KMS-11 (cell line): ENCODE measurements at regions not wholly inside any gene's neighbourhood (a gene's known extent, or its start where the extent isn't known, plus 50 kb on each side); places are given as distances from the start of the nearest gene placed in this dataset.
"Not testable (repeated sequence)": the region's sequence is repeated elsewhere in the genome, so short reads cannot be mapped to it uniquely, and the experiment has no call there.

Experiments used
- H2AFZ ChIP-seq: fragments of 200-600 bp; sonication (generic); 2 replicates; pipeline ENCODE4 v1.6.1; 2016; ENCODE audit warnings: antibody characterized with exemption, mixed run types, low read depth
- H3K27ac ChIP-seq: fragments of 200-600 bp; sonication (generic); 2 replicates; pipeline ENCODE4 v1.6.1; 2016; ENCODE audit warnings: mild to moderate bottlenecking, mixed run types
- H3K27me3 ChIP-seq: fragments of 200-600 bp; sonication (generic); 2 replicates; pipeline ENCODE4 v1.6.1; 2017; ENCODE audit warnings: mild to moderate bottlenecking, low read depth, mixed run types, moderate library complexity; ENCODE audit not compliant: insufficient read depth
- H3K36me3 ChIP-seq: fragments of 200-600 bp; sonication (generic); 2 replicates; pipeline ENCODE4 v1.6.1; 2017; ENCODE audit warnings: mild to moderate bottlenecking, mixed run types; ENCODE audit not compliant: insufficient read depth
- H3K4me1 ChIP-seq: fragments of 200-600 bp; sonication (generic); 2 replicates; pipeline ENCODE4 v1.6.1; 2016; ENCODE audit warnings: mild to moderate bottlenecking, low read depth, mixed run types; ENCODE audit not compliant: poor library complexity, severe bottlenecking
- H3K4me2 ChIP-seq: fragments of 200-600 bp; sonication (generic); 2 replicates; pipeline ENCODE4 v1.7.0; 2016; ENCODE audit warnings: mild to moderate bottlenecking, mixed run types
- H3K4me3 ChIP-seq: fragments of 200-600 bp; sonication (generic); IDR thresholded peaks from 2 replicates; pipeline ENCODE4 v1.6.1; 2017; ENCODE audit warnings: low read depth, low read length, mixed read lengths; ENCODE audit not compliant: insufficient read depth
- H3K79me2 ChIP-seq: fragments of 200-600 bp; sonication (generic); 2 replicates; pipeline ENCODE4 v1.6.1; 2016; ENCODE audit warnings: low read depth, mixed run types; ENCODE audit not compliant: insufficient read depth
- H3K9ac ChIP-seq: fragments of 200-600 bp; sonication (generic); 2 replicates; pipeline ENCODE4 v1.6.1; 2016; ENCODE audit warnings: mild to moderate bottlenecking, mixed run types
- H4K20me1 ChIP-seq: fragments of 200-600 bp; sonication (generic); 2 replicates; pipeline ENCODE4 v1.6.1; 2016; ENCODE audit warnings: mild to moderate bottlenecking, mixed run types; ENCODE audit not compliant: insufficient read depth
- TF ChIP-seq, protein P1 (sequence below): fragments of 200-600 bp; sonication (generic); conservative IDR thresholded peaks from 2 replicates; pipeline ENCODE4 v1.6.1; 2017; ENCODE audit warnings: low read depth, mild to moderate bottlenecking, antibody characterized with exemption, low read length, moderate library complexity, mixed read lengths

DNA sequence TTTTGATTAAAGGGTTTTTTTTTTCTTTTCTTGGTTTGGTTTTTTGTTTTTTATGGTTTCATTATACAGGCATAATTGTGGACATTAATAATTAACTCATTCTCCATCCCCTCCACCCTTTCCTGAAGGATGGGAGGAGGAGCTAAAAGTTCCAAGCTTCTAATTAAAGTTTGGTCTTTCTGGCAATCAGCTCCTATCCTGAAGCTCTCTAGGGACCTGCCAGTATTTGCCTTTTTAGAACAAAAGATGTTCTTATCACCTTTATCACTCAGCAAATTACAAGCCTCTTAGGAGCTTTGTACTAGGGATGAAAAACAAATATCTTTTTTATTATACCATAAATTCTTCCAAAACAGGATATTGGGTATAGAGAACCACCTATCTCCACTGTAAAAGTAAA lies 589.8 kb downstream of the PDHA2 start:
- H2AFZ ChIP-seq = no peak overlapping the region
- TF ChIP-seq, protein P1, sequence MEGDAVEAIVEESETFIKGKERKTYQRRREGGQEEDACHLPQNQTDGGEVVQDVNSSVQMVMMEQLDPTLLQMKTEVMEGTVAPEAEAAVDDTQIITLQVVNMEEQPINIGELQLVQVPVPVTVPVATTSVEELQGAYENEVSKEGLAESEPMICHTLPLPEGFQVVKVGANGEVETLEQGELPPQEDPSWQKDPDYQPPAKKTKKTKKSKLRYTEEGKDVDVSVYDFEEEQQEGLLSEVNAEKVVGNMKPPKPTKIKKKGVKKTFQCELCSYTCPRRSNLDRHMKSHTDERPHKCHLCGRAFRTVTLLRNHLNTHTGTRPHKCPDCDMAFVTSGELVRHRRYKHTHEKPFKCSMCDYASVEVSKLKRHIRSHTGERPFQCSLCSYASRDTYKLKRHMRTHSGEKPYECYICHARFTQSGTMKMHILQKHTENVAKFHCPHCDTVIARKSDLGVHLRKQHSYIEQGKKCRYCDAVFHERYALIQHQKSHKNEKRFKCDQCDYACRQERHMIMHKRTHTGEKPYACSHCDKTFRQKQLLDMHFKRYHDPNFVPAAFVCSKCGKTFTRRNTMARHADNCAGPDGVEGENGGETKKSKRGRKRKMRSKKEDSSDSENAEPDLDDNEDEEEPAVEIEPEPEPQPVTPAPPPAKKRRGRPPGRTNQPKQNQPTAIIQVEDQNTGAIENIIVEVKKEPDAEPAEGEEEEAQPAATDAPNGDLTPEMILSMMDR = no peak
- H3K4me1 ChIP-seq = no peaks in the 10 kb centered on the region
- H3K36me3 ChIP-seq = no peaks in the 10 kb centered on the region
- no peak overlapping the region for H3K9ac ChIP-seq
- no peak overlapping the region for H3K4me2 ChIP-seq
- no peaks in the 10 kb centered on the region for H3K27me3 ChIP-seq
- no peaks in the 10 kb centered on the region for H3K79me2 ChIP-seq
- H3K4me3 ChIP-seq = no peak overlapping the region
- no peaks in the 10 kb centered on the region for H4K20me1 ChIP-seq
- no peak overlapping the region for H3K27ac ChIP-seq

DNA sequence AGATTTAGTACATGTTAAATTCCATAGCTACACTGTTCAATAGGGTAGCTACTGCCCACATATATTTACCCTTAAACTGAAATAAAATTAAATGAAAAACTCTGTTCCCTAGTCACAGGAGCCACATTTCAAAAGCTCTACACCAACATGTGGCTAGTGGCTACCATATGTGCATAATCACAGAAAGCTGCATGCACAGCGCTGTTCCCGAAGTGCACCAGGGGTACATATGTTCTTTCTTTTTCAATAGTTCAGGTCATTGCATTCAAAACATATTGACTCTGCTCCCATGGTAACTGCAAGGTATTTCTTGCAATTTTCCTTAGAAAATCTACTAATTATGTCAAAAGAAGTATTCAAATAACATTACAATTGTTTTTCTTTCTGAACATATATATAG lies 591.2 kb downstream of the PDHA2 start:
- TF ChIP-seq, protein P1 = no peak
- H3K27ac ChIP-seq = no peak overlapping the region

DNA sequence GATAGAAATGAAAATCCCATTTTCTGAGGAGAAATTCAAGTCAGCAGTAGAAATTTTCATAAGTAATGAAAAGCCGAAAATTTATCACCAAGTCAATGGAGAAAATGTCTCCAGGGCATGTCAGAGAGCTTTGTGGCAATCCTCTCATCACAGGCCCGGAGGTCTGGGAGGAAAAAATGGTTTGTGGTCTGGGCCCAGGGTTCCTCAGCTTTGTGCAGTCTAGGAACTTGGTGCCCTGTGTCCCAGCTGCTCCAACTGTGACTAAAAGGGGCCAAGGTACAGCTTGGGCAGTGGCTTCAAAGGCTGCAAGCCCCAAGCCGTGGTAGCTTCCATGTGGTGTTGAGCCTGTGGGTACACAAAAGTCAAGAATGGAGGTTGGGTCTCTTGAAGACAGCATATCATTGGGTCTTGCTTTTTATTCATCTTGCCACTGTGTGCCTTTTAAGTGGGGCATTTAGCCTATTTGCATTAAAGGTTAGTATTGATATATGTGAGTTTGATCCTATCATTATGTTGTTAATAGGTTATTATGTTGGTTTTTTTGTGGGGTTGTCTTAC lies 608.5 kb downstream of the PDHA2 start:
- no peak overlapping the region for H3K9ac ChIP-seq
- no peak overlapping the region for H3K4me2 ChIP-seq
- no peaks in the 10 kb centered on the region for H4K20me1 ChIP-seq
- TF ChIP-seq, protein P1 = no peak
- H3K27ac ChIP-seq = no peak overlapping the region
- no peaks in the 10 kb centered on the region for H3K79me2 ChIP-seq
- no peaks in the 10 kb centered on the region for H3K27me3 ChIP-seq
- no peak overlapping the region for H2AFZ ChIP-seq
- H3K36me3 ChIP-seq = no peaks in the 10 kb centered on the region
- H3K4me1 ChIP-seq = no peaks in the 10 kb centered on the region
- H3K4me3 ChIP-seq = no peak overlapping the region

More for the DNA sequence above, 591.2 kb downstream of the PDHA2 start:
- no peaks in the 10 kb centered on the region for H3K27me3 ChIP-seq
- H3K4me1 ChIP-seq = no peaks in the 10 kb centered on the region
- H3K9ac ChIP-seq = no peak overlapping the region
- H3K36me3 ChIP-seq = no peaks in the 10 kb centered on the region
- H3K4me2 ChIP-seq = no peak overlapping the region
- H4K20me1 ChIP-seq = no peaks in the 10 kb centered on the region
- no peak overlapping the region for H3K4me3 ChIP-seq
- no peaks in the 10 kb centered on the region for H3K79me2 ChIP-seq
- H2AFZ ChIP-seq = no peak overlapping the region

- Histone ChIP-seq H2AFZ (no peak overlapping the region), H3K9ac (no peak overlapping the region), H4K20me1 (no peaks in the 10 kb centered on the region), H3K27ac (no peak overlapping the region), H3K27me3 (no peaks in the 10 kb centered on the region), H3K4me2 (no peak overlapping the region), H3K4me3 (no peak overlapping the region), H3K79me2 (no peaks in the 10 kb centered on the region), H3K4me1 (no peaks in the 10 kb centered on the region), H3K36me3 (no peaks in the 10 kb centered on the region)
- TF ChIP-seq, protein P1 = no peak
These were observed 615.3 kb downstream of the PDHA2 start for GRCh38 chr4:96455045-96455720.

DNA sequence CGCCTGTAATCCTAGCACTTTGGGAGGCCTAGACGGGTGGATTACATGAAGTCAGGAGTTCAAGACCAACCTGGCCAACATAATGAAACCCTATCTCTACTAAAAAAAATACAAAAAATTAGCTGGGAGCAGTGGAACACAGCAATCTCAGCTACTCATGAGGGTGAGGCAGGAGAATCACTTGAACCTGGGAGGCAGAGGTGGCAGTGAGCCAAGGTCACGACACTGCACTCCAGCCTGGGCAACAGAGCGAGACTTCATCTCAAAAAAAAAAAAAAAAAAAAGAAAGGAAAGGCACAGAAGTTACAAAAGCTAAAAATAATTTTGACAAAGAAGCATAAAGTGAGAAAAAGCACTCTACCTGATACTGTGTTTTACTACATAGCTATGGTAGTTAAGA lies 618.1 kb downstream of the PDHA2 start:
- H3K27ac ChIP-seq, H3K36me3 ChIP-seq, H3K79me2 ChIP-seq, H3K4me1 ChIP-seq, H3K4me2 ChIP-seq, H3K4me3 ChIP-seq, H4K20me1 ChIP-seq, H2AFZ ChIP-seq, H3K9ac ChIP-seq, H3K27me3 ChIP-seq: not testable (repeated sequence)
